ENCODE measurements at regions not wholly inside any gene's neighbourhood (a gene's known extent, or its start where the extent isn't known, plus 50 kb on each side); places are given as distances from the start of the nearest gene placed in this dataset.

DNA sequence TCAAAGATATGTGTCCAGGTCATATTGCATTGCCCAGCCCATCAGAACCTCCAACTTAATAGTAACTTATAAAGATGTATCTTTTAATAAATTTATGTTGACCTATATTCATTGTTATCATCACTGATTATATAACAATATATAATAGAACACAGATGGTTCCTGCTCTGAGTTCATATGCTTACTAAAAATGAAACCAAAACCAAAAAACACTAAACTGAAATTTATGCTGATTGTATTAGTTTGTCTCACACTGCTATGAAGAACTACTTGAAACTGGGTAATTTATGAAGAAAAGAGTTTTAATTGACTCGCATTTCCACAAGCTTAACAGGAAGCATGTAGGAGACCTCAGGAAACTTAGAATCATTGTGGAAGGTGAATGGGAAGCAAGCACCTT lies 462.5 kb upstream of the TYRP1 start:
- TF ChIP-seq, protein P1, sequence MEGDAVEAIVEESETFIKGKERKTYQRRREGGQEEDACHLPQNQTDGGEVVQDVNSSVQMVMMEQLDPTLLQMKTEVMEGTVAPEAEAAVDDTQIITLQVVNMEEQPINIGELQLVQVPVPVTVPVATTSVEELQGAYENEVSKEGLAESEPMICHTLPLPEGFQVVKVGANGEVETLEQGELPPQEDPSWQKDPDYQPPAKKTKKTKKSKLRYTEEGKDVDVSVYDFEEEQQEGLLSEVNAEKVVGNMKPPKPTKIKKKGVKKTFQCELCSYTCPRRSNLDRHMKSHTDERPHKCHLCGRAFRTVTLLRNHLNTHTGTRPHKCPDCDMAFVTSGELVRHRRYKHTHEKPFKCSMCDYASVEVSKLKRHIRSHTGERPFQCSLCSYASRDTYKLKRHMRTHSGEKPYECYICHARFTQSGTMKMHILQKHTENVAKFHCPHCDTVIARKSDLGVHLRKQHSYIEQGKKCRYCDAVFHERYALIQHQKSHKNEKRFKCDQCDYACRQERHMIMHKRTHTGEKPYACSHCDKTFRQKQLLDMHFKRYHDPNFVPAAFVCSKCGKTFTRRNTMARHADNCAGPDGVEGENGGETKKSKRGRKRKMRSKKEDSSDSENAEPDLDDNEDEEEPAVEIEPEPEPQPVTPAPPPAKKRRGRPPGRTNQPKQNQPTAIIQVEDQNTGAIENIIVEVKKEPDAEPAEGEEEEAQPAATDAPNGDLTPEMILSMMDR (IDR thresholded peaks at IDR 0.05): no peak
- TF ChIP-seq POLR2A (IDR thresholded peaks at IDR 0.05): no peak
